ENCODE measurements at regions not wholly inside any gene's neighbourhood (a gene's known extent, or its start where the extent isn't known, plus 50 kb on each side); places are given as distances from the start of the nearest gene placed in this dataset.

- Histone ChIP-seq H2AFZ (no peak overlapping the region), H3K4me2 (peak overlapping the region; percentile 29)
- WGBS (ENCODE audit: low lambda C conversion rate, missing lambda C conversion rate), result 39% methylated on average over 14 of the region's 14 CpGs
These were observed 434.5 kb downstream of the HDGFL1 start for GRCh38 chr6:23003671-23004467.

GRCh38 chr6:23006656-23007055 is 437.3 kb downstream of the HDGFL1 start:
- H4K20me1 ChIP-seq (ENCODE audit: insufficient read depth, poor library complexity, severe bottlenecking), result no peaks in the 10 kb centered on the region
- H3K9me3 ChIP-seq (ENCODE audit: low read depth), result no peaks in the 10 kb centered on the region
- H3K4me3 ChIP-seq, result no peak overlapping the region
- no peak overlapping the region for H3K27ac ChIP-seq
- no peaks in the 10 kb centered on the region for H3K27me3 ChIP-seq
- 53% methylated on average over 1 of the region's 1 CpG for WGBS (ENCODE audit: low lambda C conversion rate, missing lambda C conversion rate)
- H2AFZ ChIP-seq, result no peak overlapping the region
- no peaks in the 10 kb centered on the region for H3K9me2 ChIP-seq (replicated peaks; ENCODE audit: insufficient read depth)
- no peak overlapping the region for H3K4me2 ChIP-seq
- no peak for DNase-seq (ENCODE audit: low spot score)
- TF ChIP-seq CTCF (IDR thresholded peaks at IDR 0.05; ENCODE audit: poor library complexity) (no peak), EZH2 (IDR thresholded peaks at IDR 0.05; ENCODE audit: borderline replicate concordance) (no peak), EZH2phosphoT487 (IDR thresholded peaks at IDR 0.05; ENCODE audit: low read depth, severe bottlenecking, unreplicated experiment) (no peak)
- no peaks in the 10 kb centered on the region for H3K36me3 ChIP-seq (replicated peaks; ENCODE audit: insufficient read depth, low read depth)
- no peaks in the 10 kb centered on the region for H3K79me2 ChIP-seq
- H3K4me1 ChIP-seq (ENCODE audit: insufficient read depth), result peaks cover 4% of the 10 kb centered on the region

More at GRCh38 chr6:23003671-23004467, 434.5 kb downstream of the HDGFL1 start:
- Histone ChIP-seq H3K27ac (peak overlapping the region; percentile 54), H4K20me1 (ENCODE audit: insufficient read depth, poor library complexity, severe bottlenecking) (no peaks in the 10 kb centered on the region), H3K9me2 (replicated peaks; ENCODE audit: insufficient read depth) (no peaks in the 10 kb centered on the region), H3K4me3 (no peak overlapping the region), H3K27me3 (no peaks in the 10 kb centered on the region), H3K4me1 (ENCODE audit: insufficient read depth) (peaks cover 4% of the 10 kb centered on the region), H3K36me3 (replicated peaks; ENCODE audit: insufficient read depth, low read depth) (no peaks in the 10 kb centered on the region), H3K79me2 (no peaks in the 10 kb centered on the region), H3K9me3 (ENCODE audit: low read depth) (no peaks in the 10 kb centered on the region)
- peak; percentile 77 for DNase-seq (ENCODE audit: low spot score)
- TF ChIP-seq EZH2phosphoT487 (IDR thresholded peaks at IDR 0.05; ENCODE audit: low read depth, severe bottlenecking, unreplicated experiment), result no peak
- no peak for TF ChIP-seq EZH2 (IDR thresholded peaks at IDR 0.05; ENCODE audit: borderline replicate concordance)
- TF ChIP-seq CTCF (IDR thresholded peaks at IDR 0.05; ENCODE audit: poor library complexity), result no peak

- Histone ChIP-seq H2AFZ (no peak overlapping the region), H3K4me3 (no peak overlapping the region), H3K9me2 (replicated peaks; ENCODE audit: insufficient read depth) (no peaks in the 10 kb centered on the region), H4K20me1 (ENCODE audit: insufficient read depth, poor library complexity, severe bottlenecking) (no peaks in the 10 kb centered on the region), H3K79me2 (no peaks in the 10 kb centered on the region), H3K4me2 (no peak overlapping the region), H3K4me1 (ENCODE audit: insufficient read depth) (no peaks in the 10 kb centered on the region), H3K9me3 (ENCODE audit: low read depth) (no peaks in the 10 kb centered on the region), H3K36me3 (replicated peaks; ENCODE audit: insufficient read depth, low read depth) (no peaks in the 10 kb centered on the region), H3K27ac (no peak overlapping the region), H3K27me3 (no peaks in the 10 kb centered on the region)
- DNase-seq (ENCODE audit: low spot score), result no peak
- no peak for TF ChIP-seq EZH2phosphoT487 (IDR thresholded peaks at IDR 0.05; ENCODE audit: low read depth, severe bottlenecking, unreplicated experiment)
- TF ChIP-seq CTCF (IDR thresholded peaks at IDR 0.05; ENCODE audit: poor library complexity), result no peak
- no peak for TF ChIP-seq EZH2 (IDR thresholded peaks at IDR 0.05; ENCODE audit: borderline replicate concordance)
These were observed 442.2 kb downstream of the HDGFL1 start for GRCh38 chr6:23011615-23012014.
